SK-N-SH (cell line): ENCODE measurements at regions not wholly inside any gene's neighbourhood (a gene's known extent, or its start where the extent isn't known, plus 50 kb on each side); places are given as distances from the start of the nearest gene placed in this dataset.

Experiments used
- CTCF ChIP-seq: fragments of 200-600 bp; sonication (generic); IDR thresholded peaks from 2 replicates; pipeline ENCODE4 v1.6.1; 2017; ENCODE audit warnings: antibody characterized with exemption, mild to moderate bottlenecking, moderate library complexity
- EZH2phosphoT487 ChIP-seq: fragments of 200-600 bp; sonication (generic); IDR thresholded peaks from 2 replicates; pipeline ENCODE4 v1.6.1; 2017; ENCODE audit warnings: low read depth, mixed run types, mild to moderate bottlenecking, antibody characterized with exemption, moderate library complexity, borderline replicate concordance
- USF1 ChIP-seq: IDR thresholded peaks from 2 replicates; pipeline ENCODE4 v1.4.0; 2012; ENCODE audit warnings: low read depth, borderline replicate concordance

GRCh38 chr3:82085851-82086475 is 324.5 kb upstream of the GBE1 start:
- TF ChIP-seq USF1 (no peak), CTCF (no peak), EZH2phosphoT487 (no peak)
